Inflammatory macrophage treated with lipopolysaccharide for 4 hours (primary cell): ENCODE measurements at regions not wholly inside any gene's neighbourhood (a gene's known extent, or its start where the extent isn't known, plus 50 kb on each side); places are given as distances from the start of the nearest gene placed in this dataset.
A peak's percentile ranks its signal among the peaks of the same experiment; 100 is the strongest.
"Not testable (repeated sequence)": the region's sequence is repeated elsewhere in the genome, so short reads cannot be mapped to it uniquely, and the experiment has no call there.

Experiments
- DNase-seq: peaks from one replicate; pipeline ENCODE4 v3.0.0-alpha.2; 2020

- no peak for DNase-seq
These were observed 173.7 kb upstream of the KIF2A start for GRCh38 chr5:62132276-62132675.

DNA sequence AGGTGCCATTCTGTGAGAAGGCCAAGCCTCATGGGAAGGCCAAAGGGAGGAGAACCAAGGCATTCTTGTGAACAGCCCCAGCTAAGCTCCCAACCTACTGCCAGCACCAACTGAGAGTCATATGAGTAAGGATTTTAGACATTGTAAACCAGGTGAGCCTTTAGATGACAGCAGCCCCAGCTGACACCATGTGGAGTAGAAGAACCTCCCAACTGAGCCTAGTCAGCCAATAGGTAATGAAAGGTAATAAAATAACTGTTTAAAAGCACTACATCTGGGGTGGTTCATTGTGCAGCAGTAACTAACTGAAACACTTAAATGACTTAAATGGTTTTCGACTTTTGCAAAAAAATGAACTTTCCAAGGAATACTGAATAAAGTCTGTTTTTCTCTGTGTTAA is 172.6 kb upstream of the KIF2A start:
- no peak for DNase-seq

DNA sequence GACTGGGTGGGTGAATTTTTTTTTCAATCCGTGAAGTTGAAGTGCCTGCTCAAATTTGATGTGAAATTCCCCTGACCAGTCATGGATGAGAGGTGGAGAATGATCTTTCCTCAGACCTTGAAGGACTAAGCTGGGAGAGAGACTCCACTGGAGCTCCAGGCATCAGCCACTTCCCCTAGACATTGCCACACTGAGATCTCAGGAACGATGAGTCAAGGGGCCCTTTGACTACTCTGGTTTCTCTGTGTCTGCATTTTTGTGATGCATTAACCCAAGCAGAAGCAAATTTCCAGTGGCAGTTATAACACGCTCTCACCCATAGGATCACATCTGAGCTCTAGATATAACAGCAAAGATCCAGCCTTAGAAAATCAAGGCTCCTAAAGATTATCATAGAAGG is 171.2 kb upstream of the KIF2A start:
- no peak for DNase-seq

DNA sequence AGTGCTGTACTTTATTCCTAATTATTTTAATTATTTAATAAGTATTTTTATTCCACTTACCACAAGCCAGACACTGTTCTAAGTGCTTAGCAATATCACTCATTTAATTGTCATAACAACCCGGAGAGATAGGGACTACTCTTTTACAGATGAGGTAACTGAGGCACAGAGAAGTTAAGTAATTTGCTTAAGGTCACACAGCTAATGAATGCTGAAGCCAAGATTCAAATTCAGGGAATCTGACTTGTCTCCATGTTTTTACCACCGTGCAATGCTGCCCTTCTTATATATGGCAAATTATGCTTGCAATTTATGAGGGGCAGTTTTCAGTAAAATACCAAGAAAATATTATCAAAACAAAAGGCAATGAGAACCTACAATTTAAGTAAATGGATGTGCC is 168.4 kb upstream of the KIF2A start:
- DNase-seq: no peak

DNA sequence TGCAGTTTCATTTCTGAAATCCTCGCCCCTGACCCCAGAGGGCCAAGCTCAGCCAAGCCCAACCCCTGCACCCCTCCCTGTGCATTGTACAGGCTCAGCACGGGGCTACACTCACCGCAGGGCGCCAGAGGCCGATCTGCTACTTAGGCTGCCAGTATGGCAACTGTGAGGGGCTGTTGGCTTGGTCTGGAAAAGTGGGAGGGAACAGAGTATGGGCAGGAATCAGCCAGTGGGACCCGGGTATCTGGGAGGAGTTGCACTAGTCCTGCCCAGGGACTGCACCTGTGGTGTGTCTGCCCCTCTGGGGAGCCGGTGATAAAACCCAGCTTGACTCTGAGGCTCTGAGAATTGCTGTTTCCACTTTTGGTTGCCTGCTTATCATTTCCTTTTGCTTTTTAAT is 167.4 kb upstream of the KIF2A start:
- DNase-seq: no peak

DNA sequence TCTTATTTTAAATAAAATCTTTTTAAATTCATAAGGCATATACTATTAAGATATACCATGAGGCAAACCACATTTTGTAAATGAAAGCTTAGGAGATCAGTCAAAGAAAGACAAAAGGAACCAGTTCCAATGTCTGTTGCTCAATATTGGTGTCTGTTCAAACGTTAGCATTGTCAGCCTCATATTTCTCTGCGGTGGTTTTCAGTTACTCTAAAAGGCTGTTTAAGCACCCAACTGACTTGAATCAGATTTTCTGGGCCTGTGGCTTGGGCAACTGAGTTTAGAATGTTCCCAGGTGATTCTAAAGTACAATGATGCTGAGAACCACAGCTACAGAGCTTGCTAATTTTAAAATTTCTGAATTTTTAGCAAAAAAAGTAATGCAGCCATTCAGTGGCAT is 166.3 kb upstream of the KIF2A start:
- DNase-seq: no peak

DNA sequence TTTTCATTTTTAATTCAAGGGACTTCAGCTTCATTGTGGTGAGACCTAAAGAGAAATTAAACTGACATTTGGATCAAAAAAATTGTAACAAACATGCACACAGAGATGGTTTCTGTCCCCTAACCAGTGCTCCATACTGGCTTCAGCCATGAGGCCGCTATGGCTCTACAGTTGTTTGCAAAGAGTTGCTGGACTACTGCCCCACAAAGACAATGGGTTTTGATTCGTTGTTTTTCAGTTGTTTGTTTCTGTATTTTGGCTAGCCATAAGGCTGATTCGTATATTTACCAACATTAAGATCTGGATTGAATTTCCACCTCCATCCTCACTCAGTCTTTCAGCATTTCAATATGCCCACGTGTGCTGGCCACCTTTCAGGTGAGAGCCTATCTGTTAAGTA is 163.7 kb upstream of the KIF2A start:
- no peak for DNase-seq

DNA sequence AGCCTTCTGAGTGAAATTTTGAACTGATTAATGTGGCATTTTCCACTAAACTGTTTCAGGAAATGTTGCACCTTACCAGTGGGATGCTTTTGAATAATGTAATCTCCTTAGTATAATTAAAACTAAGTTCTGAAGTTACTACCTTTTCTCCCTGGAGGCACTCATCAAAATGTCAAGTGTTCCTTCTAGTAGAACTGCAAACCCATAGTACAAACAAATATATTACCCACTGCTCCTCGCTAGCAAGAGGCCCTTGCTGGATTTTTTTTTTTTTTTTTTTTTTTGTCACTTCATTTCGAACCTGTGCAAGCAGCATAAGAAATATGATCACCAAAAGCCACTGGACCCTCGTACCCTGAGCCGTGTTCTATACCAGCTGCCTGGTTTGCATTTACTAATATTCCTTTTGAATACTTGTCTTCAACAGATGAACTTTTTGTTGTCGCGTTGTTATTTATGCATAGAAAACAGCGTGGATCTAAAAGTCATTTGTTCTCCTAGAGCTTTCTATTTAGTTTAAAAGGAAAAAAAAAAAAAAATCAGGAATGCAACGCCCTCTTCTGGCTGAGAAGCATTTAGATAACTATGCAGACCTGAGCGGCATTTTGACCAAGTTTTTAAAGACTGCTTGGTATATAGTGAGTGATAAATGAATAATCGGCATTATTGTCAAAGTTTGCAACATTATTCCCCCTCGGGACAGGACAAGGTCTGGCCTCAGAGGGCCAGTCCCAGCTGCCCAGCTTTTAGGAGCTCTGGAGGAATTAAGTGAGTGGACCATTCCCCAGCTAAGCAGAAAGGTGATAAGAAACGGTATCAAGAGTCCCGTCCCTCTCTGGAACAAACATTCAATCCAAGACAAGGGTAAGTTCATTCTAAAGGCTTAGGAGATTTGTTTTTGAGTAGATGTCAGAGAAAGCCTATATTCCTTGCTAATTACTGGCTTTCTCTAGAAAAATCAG is 162.5 kb upstream of the KIF2A start:
- DNase-seq: peak; percentile 20

GRCh38 chr5:62144401-62145022 is 161.5 kb upstream of the KIF2A start:
- DNase-seq: no peak

GRCh38 chr5:62149879-62150278 is 156.1 kb upstream of the KIF2A start:
- DNase-seq: no peak

DNA sequence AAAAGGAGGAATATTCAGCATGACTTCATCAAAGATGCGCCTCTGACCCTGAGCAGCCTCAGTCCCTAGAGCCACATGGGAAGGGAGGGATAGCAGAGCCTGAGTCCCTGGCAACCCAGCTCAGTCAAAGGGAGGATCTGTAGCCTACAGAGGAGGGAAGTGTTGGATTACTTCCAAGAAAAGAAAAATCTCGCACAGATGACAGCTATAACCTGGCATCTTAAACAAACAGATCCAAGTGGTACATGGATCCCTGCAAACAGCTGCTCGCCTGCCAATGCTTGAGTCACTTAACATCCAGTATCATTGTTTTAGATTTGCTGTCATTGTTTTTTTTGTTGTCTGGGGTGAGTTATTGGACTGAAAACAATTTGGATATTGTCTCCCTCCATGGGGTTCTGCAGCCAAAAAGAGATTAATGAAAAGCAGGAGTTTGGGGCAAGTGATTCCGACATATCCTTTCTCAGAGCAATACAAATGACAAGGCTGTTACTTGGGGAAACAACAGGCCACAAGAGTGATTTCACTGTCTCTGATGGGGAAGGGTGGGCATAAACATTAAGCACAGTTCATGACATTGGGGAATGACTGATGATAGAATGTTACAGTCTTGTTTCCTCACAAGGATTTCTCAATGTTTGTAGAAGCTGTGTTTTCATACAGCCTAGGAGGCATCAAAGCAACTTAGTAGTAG is 153.5 kb upstream of the KIF2A start:
- no peak for DNase-seq

DNA sequence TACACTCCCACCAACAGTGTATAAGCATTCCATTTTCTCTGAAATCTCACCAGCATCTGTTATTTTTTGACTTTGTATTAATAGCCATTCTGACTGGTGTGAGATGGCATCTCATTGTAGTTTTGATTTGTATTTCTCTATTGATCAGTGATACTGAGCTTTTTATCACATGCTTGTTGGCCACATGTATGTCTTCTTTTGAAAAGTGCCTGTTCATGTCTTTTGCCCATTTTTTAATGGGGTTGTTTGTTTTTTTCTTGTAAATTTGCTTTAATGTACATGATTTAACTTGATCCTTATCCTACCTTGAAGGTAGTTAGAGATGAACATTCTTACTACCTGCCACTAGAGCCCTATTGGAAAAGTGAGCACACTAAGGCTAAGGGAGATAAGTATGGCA is 151.2 kb upstream of the KIF2A start:
- DNase-seq: no peak

- no peak for DNase-seq
These were observed 150.0 kb upstream of the KIF2A start for GRCh38 chr5:62155988-62156387.

GRCh38 chr5:62167561-62168057 is 138.4 kb upstream of the KIF2A start:
- DNase-seq: no peak

DNA sequence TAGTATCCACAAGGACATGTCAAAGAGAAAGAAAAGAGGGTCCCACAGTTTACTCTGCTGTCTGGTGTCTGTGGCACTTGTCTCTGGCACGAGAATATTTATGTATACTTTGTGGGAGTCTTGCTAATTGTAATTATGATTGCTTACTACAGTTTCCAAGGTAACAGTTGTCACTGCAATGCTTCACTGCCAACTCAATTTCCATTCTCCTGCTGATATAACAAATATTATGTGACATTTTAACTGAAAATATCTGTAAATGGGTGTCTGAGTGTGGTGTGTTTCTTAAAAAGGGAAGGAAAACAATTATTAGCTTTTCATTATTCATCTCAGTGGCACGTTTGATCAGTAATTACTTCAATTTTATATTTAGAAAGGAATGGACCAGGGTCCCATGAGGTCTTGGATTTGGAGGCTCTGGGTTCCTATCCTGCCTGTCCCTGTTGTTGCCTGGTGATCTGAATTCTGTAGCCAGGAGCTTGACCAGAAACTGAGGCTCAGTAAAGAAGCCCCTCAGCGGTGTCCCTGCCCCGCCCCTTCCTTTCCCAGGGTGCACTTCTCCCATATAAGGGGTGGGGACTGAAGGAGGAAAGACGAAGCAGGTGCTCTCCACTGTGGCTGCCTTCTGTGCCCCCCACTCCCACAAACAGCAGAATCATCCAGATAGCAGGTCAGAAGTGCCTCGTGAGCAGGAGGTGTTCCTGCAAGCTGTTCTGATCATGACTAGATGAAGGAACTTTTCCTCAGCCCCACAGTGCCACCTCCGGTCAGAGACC is 137.3 kb upstream of the KIF2A start:
- no peak for DNase-seq

DNA sequence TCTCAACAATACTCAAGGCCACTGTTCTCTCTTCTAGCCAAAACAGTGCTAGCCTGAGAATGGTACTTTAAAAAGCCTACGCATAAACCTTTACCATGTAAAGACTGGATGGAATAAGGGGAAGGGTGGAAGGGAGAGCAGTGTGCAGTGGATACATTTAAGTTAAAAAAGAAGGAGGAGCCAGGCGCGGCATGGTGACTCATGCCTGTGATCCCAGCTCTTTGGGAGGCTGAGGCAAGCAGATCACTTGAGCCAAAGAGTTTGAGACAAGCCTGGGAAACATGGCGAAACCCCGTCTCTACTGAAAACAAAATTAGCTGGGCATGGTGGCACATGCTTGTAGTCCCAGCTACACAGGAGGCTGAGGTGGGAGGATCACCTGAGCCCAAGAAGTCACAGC is 127.7 kb upstream of the KIF2A start:
- no peak for DNase-seq

DNA sequence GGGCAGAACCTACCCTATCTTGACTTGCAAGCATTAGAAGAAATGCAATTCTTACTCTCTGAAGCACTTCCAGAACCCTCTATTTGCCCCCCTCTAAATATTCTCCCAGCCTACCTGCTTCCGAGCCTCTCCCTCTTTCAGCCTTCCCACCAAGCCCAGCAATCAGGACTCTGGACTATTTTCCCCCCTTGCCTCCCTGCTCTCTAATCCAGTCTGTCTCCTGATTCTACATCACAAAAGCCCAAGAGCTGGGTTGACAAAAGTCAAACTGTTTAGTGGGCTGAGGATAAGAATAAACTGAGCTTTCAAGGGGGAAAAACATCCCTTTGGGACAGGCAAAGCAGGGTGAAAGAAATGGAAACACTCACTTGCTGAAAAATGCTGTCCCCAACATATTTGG is 123.2 kb upstream of the KIF2A start:
- no peak for DNase-seq

- DNase-seq: no peak
These were observed 122.3 kb upstream of the KIF2A start for GRCh38 chr5:62183727-62184126.

GRCh38 chr5:62184444-62184843 is 121.6 kb upstream of the KIF2A start:
- DNase-seq: no peak

- DNase-seq: no peak
These were observed 115.8 kb upstream of the KIF2A start for GRCh38 chr5:62190173-62190572.

DNA sequence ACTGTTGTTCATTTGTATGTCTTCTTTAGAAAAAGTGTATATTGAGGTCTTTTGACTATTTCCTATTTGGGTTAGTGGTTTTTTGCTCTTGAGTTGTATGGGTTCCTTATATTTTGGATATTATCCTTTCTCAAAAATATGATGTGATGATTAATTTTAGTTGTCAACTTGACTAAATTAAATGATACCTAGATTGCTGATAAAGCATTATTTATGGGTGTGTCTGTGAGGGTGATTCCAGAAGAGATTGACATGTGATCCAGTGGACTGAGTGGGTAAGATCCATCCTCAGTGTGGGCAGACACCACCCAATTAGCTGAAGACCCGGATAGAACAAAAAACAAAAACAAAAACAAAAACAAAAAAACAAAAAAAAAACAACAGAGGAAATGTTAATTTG is 115.1 kb upstream of the KIF2A start:
- DNase-seq: no peak

GRCh38 chr5:62192958-62193357 is 113.0 kb upstream of the KIF2A start:
- DNase-seq: no peak

GRCh38 chr5:62196532-62196931 is 109.5 kb upstream of the KIF2A start:
- DNase-seq: not testable (repeated sequence)
